Astrocyte (in vitro differentiated cells and primary cell): ENCODE measurements at regions not wholly inside any gene's neighbourhood (a gene's known extent, or its start where the extent isn't known, plus 50 kb on each side); places are given as distances from the start of the nearest gene placed in this dataset.

Experiments used
- EZH2 ChIP-seq: IDR thresholded peaks from 2 replicates; pipeline ENCODE4 v1.6.1; 2012; ENCODE audit warnings: mild to moderate bottlenecking, low read length, inconsistent platforms; ENCODE audit not compliant: insufficient read depth
- TF ChIP-seq, protein P1 (sequence below): IDR thresholded peaks from 2 replicates; pipeline ENCODE4 v1.5.1; 2011; ENCODE audit warnings: low read depth, mild to moderate bottlenecking, inconsistent platforms, low read length, moderate library complexity; ENCODE audit not compliant: insufficient read depth

DNA sequence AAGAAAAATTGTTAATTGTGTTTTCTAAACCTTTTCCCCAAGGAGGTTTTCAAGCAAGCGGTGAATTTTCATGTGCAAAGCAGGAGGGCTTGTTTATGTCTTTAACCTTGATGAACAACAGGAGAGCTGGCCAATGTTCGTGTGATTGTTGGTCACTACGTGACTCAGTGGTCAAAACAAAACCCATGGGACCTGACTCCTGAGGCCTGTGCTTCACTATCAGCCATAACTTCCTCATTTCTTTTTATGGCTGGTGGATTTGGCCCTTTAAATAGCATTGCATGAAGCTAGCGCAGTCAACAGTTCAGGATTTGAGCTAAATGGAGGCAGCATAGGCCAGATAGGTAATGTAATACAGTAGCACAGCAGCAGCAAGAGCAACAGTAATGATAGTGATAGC is 80.5 kb downstream of the MID1IP1 start:
- TF ChIP-seq, protein P1, sequence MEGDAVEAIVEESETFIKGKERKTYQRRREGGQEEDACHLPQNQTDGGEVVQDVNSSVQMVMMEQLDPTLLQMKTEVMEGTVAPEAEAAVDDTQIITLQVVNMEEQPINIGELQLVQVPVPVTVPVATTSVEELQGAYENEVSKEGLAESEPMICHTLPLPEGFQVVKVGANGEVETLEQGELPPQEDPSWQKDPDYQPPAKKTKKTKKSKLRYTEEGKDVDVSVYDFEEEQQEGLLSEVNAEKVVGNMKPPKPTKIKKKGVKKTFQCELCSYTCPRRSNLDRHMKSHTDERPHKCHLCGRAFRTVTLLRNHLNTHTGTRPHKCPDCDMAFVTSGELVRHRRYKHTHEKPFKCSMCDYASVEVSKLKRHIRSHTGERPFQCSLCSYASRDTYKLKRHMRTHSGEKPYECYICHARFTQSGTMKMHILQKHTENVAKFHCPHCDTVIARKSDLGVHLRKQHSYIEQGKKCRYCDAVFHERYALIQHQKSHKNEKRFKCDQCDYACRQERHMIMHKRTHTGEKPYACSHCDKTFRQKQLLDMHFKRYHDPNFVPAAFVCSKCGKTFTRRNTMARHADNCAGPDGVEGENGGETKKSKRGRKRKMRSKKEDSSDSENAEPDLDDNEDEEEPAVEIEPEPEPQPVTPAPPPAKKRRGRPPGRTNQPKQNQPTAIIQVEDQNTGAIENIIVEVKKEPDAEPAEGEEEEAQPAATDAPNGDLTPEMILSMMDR = no peak
- TF ChIP-seq EZH2 = no peak
